ENCODE measurements at regions not wholly inside any gene's neighbourhood (a gene's known extent, or its start where the extent isn't known, plus 50 kb on each side); places are given as distances from the start of the nearest gene placed in this dataset.
"Not testable (repeated sequence)": the region's sequence is repeated elsewhere in the genome, so short reads cannot be mapped to it uniquely, and the experiment has no call there.

DNA sequence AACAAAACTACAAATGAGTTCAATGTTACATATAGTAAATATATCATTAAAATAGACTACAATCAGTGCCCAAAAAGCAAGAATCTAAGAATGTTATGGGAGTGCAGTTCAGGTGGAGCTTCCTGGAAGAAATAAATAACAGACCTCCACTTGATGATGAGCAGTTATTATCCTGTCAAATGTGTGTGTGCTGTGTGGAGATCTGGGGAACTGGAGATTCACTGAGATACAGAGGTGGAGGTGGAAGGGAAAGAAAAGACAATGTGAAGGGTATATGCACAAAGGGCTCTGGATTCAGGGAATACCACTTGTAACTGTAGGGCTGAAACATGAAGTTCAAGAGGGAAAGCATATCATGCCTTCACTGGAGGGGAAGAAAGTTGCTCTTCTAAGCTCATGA, 331.1 kb downstream of the SEMA3D start:
- Mint-ChIP-seq H3K4me3 (no peak overlapping the region), H3K4me1 (no peaks in the 10 kb centered on the region), H3K36me3 (ENCODE audit: low read depth) (no peaks in the 10 kb centered on the region), H3K9me3 (peaks cover 8% of the 10 kb centered on the region), H3K27me3 (ENCODE audit: low read depth) (no peaks in the 10 kb centered on the region), H3K27ac (ENCODE audit: unreplicated experiment) (no peak overlapping the region)
- DNase-seq (ENCODE audit: low read depth, low spot score), result no peak
- TF ChIP-seq, protein P1, sequence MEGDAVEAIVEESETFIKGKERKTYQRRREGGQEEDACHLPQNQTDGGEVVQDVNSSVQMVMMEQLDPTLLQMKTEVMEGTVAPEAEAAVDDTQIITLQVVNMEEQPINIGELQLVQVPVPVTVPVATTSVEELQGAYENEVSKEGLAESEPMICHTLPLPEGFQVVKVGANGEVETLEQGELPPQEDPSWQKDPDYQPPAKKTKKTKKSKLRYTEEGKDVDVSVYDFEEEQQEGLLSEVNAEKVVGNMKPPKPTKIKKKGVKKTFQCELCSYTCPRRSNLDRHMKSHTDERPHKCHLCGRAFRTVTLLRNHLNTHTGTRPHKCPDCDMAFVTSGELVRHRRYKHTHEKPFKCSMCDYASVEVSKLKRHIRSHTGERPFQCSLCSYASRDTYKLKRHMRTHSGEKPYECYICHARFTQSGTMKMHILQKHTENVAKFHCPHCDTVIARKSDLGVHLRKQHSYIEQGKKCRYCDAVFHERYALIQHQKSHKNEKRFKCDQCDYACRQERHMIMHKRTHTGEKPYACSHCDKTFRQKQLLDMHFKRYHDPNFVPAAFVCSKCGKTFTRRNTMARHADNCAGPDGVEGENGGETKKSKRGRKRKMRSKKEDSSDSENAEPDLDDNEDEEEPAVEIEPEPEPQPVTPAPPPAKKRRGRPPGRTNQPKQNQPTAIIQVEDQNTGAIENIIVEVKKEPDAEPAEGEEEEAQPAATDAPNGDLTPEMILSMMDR (conservative IDR thresholded peaks at IDR 0.05), result no peak

DNA sequence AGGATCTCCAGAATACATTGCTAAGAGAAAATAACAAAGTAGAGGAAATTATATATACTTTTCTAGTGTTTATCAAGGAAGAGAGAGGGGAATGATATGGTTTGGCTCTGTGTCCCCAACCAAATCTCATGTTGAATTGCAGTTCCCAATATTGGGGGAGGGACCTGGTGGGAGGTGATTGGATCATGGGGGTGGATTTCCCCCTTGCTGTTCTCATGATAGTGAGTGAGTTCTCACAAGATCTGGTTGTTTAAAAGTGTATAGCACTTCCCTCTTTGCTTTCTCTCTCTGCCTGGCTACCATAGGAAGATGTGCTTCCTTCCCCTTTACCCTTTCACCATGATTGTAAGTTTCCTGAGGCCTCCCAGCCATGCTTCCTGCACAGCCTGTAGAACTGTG, 337.9 kb downstream of the SEMA3D start:
- H3K4me1 Mint-ChIP-seq; H3K27ac Mint-ChIP-seq (ENCODE audit: unreplicated experiment); H3K9me3 Mint-ChIP-seq; H3K4me3 Mint-ChIP-seq; H3K27me3 Mint-ChIP-seq (ENCODE audit: low read depth); H3K36me3 Mint-ChIP-seq (ENCODE audit: low read depth); DNase-seq (ENCODE audit: low read depth, low spot score): not testable (repeated sequence)

- H3K4me1 Mint-ChIP-seq, result no peaks in the 10 kb centered on the region
- TF ChIP-seq, protein P1 (conservative IDR thresholded peaks at IDR 0.05), result no peak
- no peaks in the 10 kb centered on the region for H3K9me3 Mint-ChIP-seq
- no peaks in the 10 kb centered on the region for H3K27me3 Mint-ChIP-seq (ENCODE audit: low read depth)
- H3K27ac Mint-ChIP-seq (ENCODE audit: unreplicated experiment), result no peak overlapping the region
- H3K36me3 Mint-ChIP-seq (ENCODE audit: low read depth), result no peaks in the 10 kb centered on the region
- H3K4me3 Mint-ChIP-seq, result no peak overlapping the region
- no peak for DNase-seq (ENCODE audit: low read depth, low spot score)
Observed at GRCh38 chr7:84848219-84848973, 338.5 kb downstream of the SEMA3D start.

DNA sequence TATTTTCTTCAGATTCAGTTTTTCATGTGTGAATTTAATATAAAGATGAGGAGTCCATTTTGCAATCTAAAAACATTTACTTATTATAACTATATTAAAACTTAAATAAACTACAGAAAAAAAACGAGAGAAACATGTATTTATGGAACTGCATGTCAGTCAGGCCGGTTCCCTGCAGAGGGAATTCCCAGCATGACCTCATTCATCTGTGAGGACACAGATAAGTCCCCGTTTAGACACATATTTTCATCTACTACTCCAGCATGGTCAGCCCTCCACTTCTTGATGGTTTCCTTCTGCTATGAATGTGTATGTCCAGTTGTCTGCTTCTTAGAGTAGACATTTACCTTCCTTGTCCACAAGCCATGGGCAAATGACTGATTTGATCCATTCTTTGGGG, 339.1 kb downstream of the SEMA3D start:
- no peaks in the 10 kb centered on the region for H3K4me1 Mint-ChIP-seq
- H3K27me3 Mint-ChIP-seq (ENCODE audit: low read depth), result no peaks in the 10 kb centered on the region
- H3K4me3 Mint-ChIP-seq, result no peak overlapping the region
- no peak for DNase-seq (ENCODE audit: low read depth, low spot score)
- H3K27ac Mint-ChIP-seq (ENCODE audit: unreplicated experiment), result no peak overlapping the region
- no peaks in the 10 kb centered on the region for H3K36me3 Mint-ChIP-seq (ENCODE audit: low read depth)
- TF ChIP-seq, protein P1 (conservative IDR thresholded peaks at IDR 0.05), result no peak
- no peaks in the 10 kb centered on the region for H3K9me3 Mint-ChIP-seq

DNA sequence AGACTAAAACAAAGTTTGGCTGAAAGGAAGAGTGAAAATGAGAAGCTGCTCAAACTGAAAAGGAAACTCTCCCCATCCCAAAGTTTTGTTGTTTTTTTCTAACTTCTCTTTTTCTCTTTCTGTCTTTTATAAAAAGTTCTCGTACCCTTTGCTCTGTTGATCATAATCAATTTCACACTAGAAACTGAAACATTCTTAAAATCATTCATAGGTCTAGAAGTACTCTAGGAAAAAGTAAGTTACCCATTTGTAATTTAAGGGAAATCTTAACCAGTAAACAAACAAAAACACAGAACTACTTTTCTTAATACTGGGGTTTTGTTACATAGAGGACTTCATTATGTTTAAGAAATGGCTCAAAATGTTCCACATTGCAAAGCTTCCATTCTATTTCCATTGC, 339.8 kb downstream of the SEMA3D start:
- no peaks in the 10 kb centered on the region for H3K9me3 Mint-ChIP-seq
- no peaks in the 10 kb centered on the region for H3K4me1 Mint-ChIP-seq
- TF ChIP-seq, protein P1 (conservative IDR thresholded peaks at IDR 0.05), result no peak
- H3K27ac Mint-ChIP-seq (ENCODE audit: unreplicated experiment), result no peak overlapping the region
- H3K36me3 Mint-ChIP-seq (ENCODE audit: low read depth), result no peaks in the 10 kb centered on the region
- H3K27me3 Mint-ChIP-seq (ENCODE audit: low read depth), result no peaks in the 10 kb centered on the region
- no peak for DNase-seq (ENCODE audit: low read depth, low spot score)
- H3K4me3 Mint-ChIP-seq, result no peak overlapping the region

DNA sequence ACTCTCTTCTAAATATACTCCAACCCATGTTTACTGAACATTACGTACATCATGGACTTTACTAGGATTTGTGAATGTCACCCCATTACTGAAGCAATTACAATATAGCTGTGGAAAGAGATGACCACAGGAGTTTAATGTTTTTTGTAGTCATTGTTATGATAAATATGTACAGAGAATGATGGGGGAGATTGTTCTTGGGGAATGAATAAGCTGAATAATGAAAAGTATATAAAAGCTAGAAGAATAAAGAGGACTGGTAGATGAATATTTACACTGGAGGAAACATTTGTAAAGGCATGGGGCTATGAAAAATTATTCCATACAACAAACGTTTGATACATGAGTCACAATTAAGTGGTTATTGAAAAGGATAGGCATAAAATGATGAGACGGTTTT, 340.9 kb downstream of the SEMA3D start:
- no peak for DNase-seq (ENCODE audit: low read depth, low spot score)
- Mint-ChIP-seq H3K27me3 (ENCODE audit: low read depth) (no peaks in the 10 kb centered on the region), H3K9me3 (no peaks in the 10 kb centered on the region), H3K36me3 (ENCODE audit: low read depth) (no peaks in the 10 kb centered on the region), H3K4me3 (no peak overlapping the region), H3K4me1 (no peaks in the 10 kb centered on the region), H3K27ac (ENCODE audit: unreplicated experiment) (no peak overlapping the region)
- TF ChIP-seq, protein P1 (conservative IDR thresholded peaks at IDR 0.05), result no peak
